IMR-90 (cell line): ENCODE measurements at regions not wholly inside any gene's neighbourhood (a gene's known extent, or its start where the extent isn't known, plus 50 kb on each side); places are given as distances from the start of the nearest gene placed in this dataset.

Experiments used
- ATAC-seq: fragments of 200-7000 bp; cut with Tn5 transposase; 2 replicates; pipeline ENCODE4 v1.9.1; 2020; ENCODE audit warnings: low read depth, mild to moderate bottlenecking, moderate library complexity
- BruUV-seq: library from RNA; stranded (reverse); fragments of 400-500 nt; replicated peaks from 2 replicates; lab custom pipeline; 2021; lab: Mats Ljungman, UMichigan
- CTCF ChIA-PET: fragments of 300-600 bp; formaldehyde crosslinking; extraction: SDS; loops from one replicate; lab custom pipeline; 2021; ENCODE audit warnings: antibody characterized with exemption; lab: Yijun Ruan, JAX
- POLR2A ChIA-PET: fragments of 300-600 bp; sonication (Branson Sonifier 250); formaldehyde crosslinking; loops from one replicate; lab custom pipeline; 2022; ENCODE audit warnings: antibody characterized with exemption; ENCODE audit not compliant: unreplicated experiment; lab: Charles Lee
- DNase-seq: peaks from one replicate; pipeline ENCODE4 v3.0.0; 2013
- H2AFZ ChIP-seq: replicated peaks from 2 replicates; pipeline ENCODE3; 2013; ENCODE audit warnings: low read length, mild to moderate bottlenecking; ENCODE audit not compliant: poor library complexity
- H2AK5ac ChIP-seq: 2 replicates; pipeline ENCODE4 v1.6.1; 2013; ENCODE audit warnings: low read depth, low read length, inconsistent platforms
- H2AK9ac ChIP-seq: replicated peaks from 2 replicates; pipeline ENCODE3; 2013; ENCODE audit warnings: mild to moderate bottlenecking, low read depth, low read length, moderate library complexity; ENCODE audit not compliant: poor library complexity
- H2BK120ac ChIP-seq: 2 replicates; pipeline ENCODE4 v1.6.1; 2013; ENCODE audit warnings: low read depth, low read length, inconsistent platforms
- H2BK15ac ChIP-seq: 3 replicates; pipeline ENCODE4 v1.6.1; 2013; ENCODE audit warnings: low read depth, low read length, inconsistent platforms
- H2BK20ac ChIP-seq: 2 replicates; pipeline ENCODE4 v1.6.1; 2013; ENCODE audit warnings: low read depth, mild to moderate bottlenecking, inconsistent platforms, low read length, moderate library complexity
- H2BK5ac ChIP-seq: 2 replicates; pipeline ENCODE4 v1.6.1; 2013; ENCODE audit warnings: mild to moderate bottlenecking, low read depth, low read length, inconsistent platforms; ENCODE audit not compliant: poor library complexity, severe bottlenecking
- H3K14ac ChIP-seq: replicated peaks from 2 replicates; pipeline ENCODE4 v1.6.1; 2013; ENCODE audit warnings: low read depth, low read length, inconsistent platforms
- H3K18ac ChIP-seq: 2 replicates; pipeline ENCODE4 v1.6.1; 2013; ENCODE audit warnings: low read depth, low read length, control low read depth
- H3K23ac ChIP-seq: 2 replicates; pipeline ENCODE4 v1.6.1; 2013; ENCODE audit warnings: low read depth, low read length, inconsistent platforms
- H3K27ac ChIP-seq: 2 replicates; pipeline ENCODE4 v1.5.1; 2013; ENCODE audit warnings: mild to moderate bottlenecking, control low read depth, low read length; ENCODE audit not compliant: insufficient read depth
- H3K27me3 ChIP-seq: 2 replicates; pipeline ENCODE4 v1.6.1; 2013; ENCODE audit warnings: low read length; ENCODE audit not compliant: control insufficient read depth, insufficient read depth
- H3K36me3 ChIP-seq: 2 replicates; pipeline ENCODE4 v1.6.1; 2013; ENCODE audit warnings: low read length, mixed read lengths; ENCODE audit not compliant: control insufficient read depth, insufficient read depth
- H3K4ac ChIP-seq: 2 replicates; pipeline ENCODE4 v1.6.1; 2013; ENCODE audit warnings: low read depth, low read length, inconsistent platforms
- H3K4me1 ChIP-seq: 2 replicates; pipeline ENCODE4 v1.6.1; 2013; ENCODE audit warnings: low read length, mixed read lengths; ENCODE audit not compliant: control insufficient read depth, insufficient read depth
- H3K4me2 ChIP-seq: 2 replicates; pipeline ENCODE4 v1.6.1; 2013; ENCODE audit warnings: low read depth, mild to moderate bottlenecking, control low read depth, low read length, moderate library complexity
- H3K4me3 ChIP-seq: 2 replicates; pipeline ENCODE4 v1.5.1; 2013; ENCODE audit warnings: low read depth, mild to moderate bottlenecking, control low read depth, low read length, moderate library complexity; ENCODE audit not compliant: insufficient read depth
- H3K56ac ChIP-seq: 2 replicates; pipeline ENCODE4 v1.6.1; 2013; ENCODE audit warnings: low read length, inconsistent platforms; ENCODE audit not compliant: insufficient read depth; ENCODE audit errors: extremely low read depth
- H3K79me1 ChIP-seq, 2 experiments: 2 replicates each; pipeline ENCODE4 v1.6.1; 2013; ENCODE audit warnings: low read length in 2 of 2, inconsistent platforms in 1 of 2, low read depth in 1 of 2
- H3K9ac ChIP-seq: 2 replicates; pipeline ENCODE4 v1.6.1; 2013; ENCODE audit warnings: low read depth, low read length, control low read depth
- H3K9me1 ChIP-seq: 2 replicates; pipeline ENCODE4 v1.6.1; 2013; ENCODE audit warnings: low read length, inconsistent platforms; ENCODE audit not compliant: insufficient read depth
- H3K9me3 ChIP-seq: 2 replicates; pipeline ENCODE4 v1.6.1; 2013; ENCODE audit warnings: low read length; ENCODE audit not compliant: control insufficient read depth, insufficient read depth
- H4K20me1 ChIP-seq: 2 replicates; pipeline ENCODE4 v1.6.1; 2013; ENCODE audit warnings: low read length, inconsistent platforms; ENCODE audit not compliant: insufficient read depth
- H4K5ac ChIP-seq: 2 replicates; pipeline ENCODE4 v1.6.1; 2013; ENCODE audit warnings: mild to moderate bottlenecking, low read depth, low read length, control low read depth
- H4K8ac ChIP-seq, 2 experiments: 2 replicates each; pipeline ENCODE4 v1.6.1; 2013; ENCODE audit warnings: low read depth in 2 of 2, low read length in 2 of 2, control low read depth in 1 of 2, inconsistent platforms in 1 of 2
- H4K91ac ChIP-seq: 2 replicates; pipeline ENCODE4 v1.6.1; 2013; ENCODE audit warnings: low read depth, low read length, inconsistent platforms; ENCODE audit not compliant: insufficient read depth
- CEBPB ChIP-seq: IDR thresholded peaks from 2 replicates; pipeline ENCODE4 v1.6.1; 2012; ENCODE audit warnings: low read depth, low read length, improper control_type of control experiment
- CHD1 ChIP-seq: IDR thresholded peaks from 2 replicates; pipeline ENCODE4 v1.6.1; 2012; ENCODE audit warnings: low read depth, low read length, improper control_type of control experiment
- MAFK ChIP-seq: IDR thresholded peaks from 2 replicates; pipeline ENCODE4 v1.6.1; 2012; ENCODE audit warnings: low read depth, low read length, improper control_type of control experiment
- NFE2L2 ChIP-seq: fragments of 150-350 bp; IDR thresholded peaks from 2 replicates; pipeline ENCODE4 v1.6.1; 2016; ENCODE audit warnings: low read depth, mild to moderate bottlenecking, low read length
- RAD21 ChIP-seq: IDR thresholded peaks from 2 replicates; pipeline ENCODE4 v1.6.1; 2012; ENCODE audit warnings: low read length, improper control_type of control experiment
- RCOR1 ChIP-seq: IDR thresholded peaks from 2 replicates; pipeline ENCODE4 v1.6.1; 2012; ENCODE audit warnings: mild to moderate bottlenecking, low read length, improper control_type of control experiment; ENCODE audit not compliant: insufficient replicate concordance
- RFX5 ChIP-seq: IDR thresholded peaks from 2 replicates; pipeline ENCODE4 v1.8.0; 2012; ENCODE audit warnings: low read depth, mild to moderate bottlenecking, low read length, moderate library complexity
- WGBS, 2 experiments: methylation state at CpG; one replicate each; pipeline versions ENCODE4 v1.1.5 to v1.1.7; 2013; ENCODE audit warnings: missing lambda C conversion rate in 2 of 2; ENCODE audit not compliant: insufficient read length in 1 of 2; ENCODE audit errors: extremely low coverage in 2 of 2; 5-methylcytosine and 5-hydroxymethylcytosine counted together
- dilution Hi-C: fragments of 300-500 bp; cut with HindIII; formaldehyde crosslinking; loops from one replicate; pipeline ENCODE4 v1.14.3; 2018; ENCODE audit warnings: low sequenced_read_pairs; ENCODE audit not compliant: unreplicated experiment
- in situ Hi-C: fragments of 300-500 bp; cut with MboI; formaldehyde crosslinking; loops from 3 replicates; pipeline ENCODE4 v1.14.3; 2019; ENCODE audit warnings: low sequenced_read_pairs, inconsistent platforms, mixed read lengths
- intact Hi-C: fragments of 100-400 bp; cut with micrococcal nuclease; formaldehyde crosslinking; loops from 2 replicates; pipeline ENCODE4 v1.10.0; 2022
- TF ChIP-seq, protein P1 (sequence below): fragments of 150-350 bp; IDR thresholded peaks from 2 replicates; pipeline ENCODE4 v1.6.1; 2016; ENCODE audit warnings: low read depth, mild to moderate bottlenecking, low read length, moderate library complexity, borderline replicate concordance
- TF ChIP-seq, protein P2 (sequence below): fragments of 150-350 bp; IDR thresholded peaks from 2 replicates; pipeline ENCODE4 v1.6.1; 2017; ENCODE audit warnings: mild to moderate bottlenecking, antibody characterized with exemption, low read length, low read depth
- TF ChIP-seq, protein P3 (sequence below): conservative IDR thresholded peaks from 2 replicates; pipeline ENCODE4 v1.5.1; 2012; ENCODE audit warnings: mild to moderate bottlenecking, low read depth, low read length, improper control_type of control experiment

- no peak overlapping the region for H3K4me3 ChIP-seq
- no peak overlapping the region for H3K9ac ChIP-seq
- H2BK20ac ChIP-seq: no peak overlapping the region
- DNase-seq (no peak), ATAC-seq (no peak)
- H3K27me3 ChIP-seq: no peaks in the 10 kb centered on the region
- H3K23ac ChIP-seq: no peak overlapping the region
- CTCF ChIA-PET: no interaction called here
- no peak overlapping the region for H2BK5ac ChIP-seq
- no peaks in the 10 kb centered on the region for H3K9me1 ChIP-seq
- no peak overlapping the region for H2BK15ac ChIP-seq
- H4K8ac ChIP-seq: no peak overlapping the region
- no peaks in the 10 kb centered on the region for H3K4me1 ChIP-seq
- no peak overlapping the region for H3K56ac ChIP-seq
- no peaks in the 10 kb centered on the region for H4K20me1 ChIP-seq
- WGBS, 2 experiments: no CpG with 5 or more reads among the region's 3 CpGs
- H3K9me3 ChIP-seq: peaks cover 3% of the 10 kb centered on the region
- intact Hi-C loops: no loop called here
- no peak overlapping the region for H2AK5ac ChIP-seq
- no peak overlapping the region for H2BK120ac ChIP-seq
- POLR2A ChIA-PET: no interaction called here
- H3K4ac ChIP-seq: no peak overlapping the region
- dilution Hi-C loops: no loop called here
- no peak overlapping the region for H3K27ac ChIP-seq
- H3K14ac ChIP-seq: no peak overlapping the region
- no peaks in the 10 kb centered on the region for H3K79me1 ChIP-seq
- no peak overlapping the region for H2AK9ac ChIP-seq
- no peak overlapping the region for H3K4me2 ChIP-seq
- in situ Hi-C loops: loop anchor here (25.0 kb wide), 1 partner anchor 1732 kb away; no protein-coding TSS in a partner anchor
- H3K18ac ChIP-seq: no peak overlapping the region
- H4K5ac ChIP-seq: no peak overlapping the region
- H2AFZ ChIP-seq: no peak overlapping the region
- no peak overlapping the region for H4K91ac ChIP-seq
- TF ChIP-seq, protein P1, sequence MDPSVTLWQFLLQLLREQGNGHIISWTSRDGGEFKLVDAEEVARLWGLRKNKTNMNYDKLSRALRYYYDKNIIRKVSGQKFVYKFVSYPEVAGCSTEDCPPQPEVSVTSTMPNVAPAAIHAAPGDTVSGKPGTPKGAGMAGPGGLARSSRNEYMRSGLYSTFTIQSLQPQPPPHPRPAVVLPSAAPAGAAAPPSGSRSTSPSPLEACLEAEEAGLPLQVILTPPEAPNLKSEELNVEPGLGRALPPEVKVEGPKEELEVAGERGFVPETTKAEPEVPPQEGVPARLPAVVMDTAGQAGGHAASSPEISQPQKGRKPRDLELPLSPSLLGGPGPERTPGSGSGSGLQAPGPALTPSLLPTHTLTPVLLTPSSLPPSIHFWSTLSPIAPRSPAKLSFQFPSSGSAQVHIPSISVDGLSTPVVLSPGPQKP: no peak
- TF ChIP-seq CEBPB (no peak), CHD1 (no peak), RAD21 (no peak), RFX5 (no peak), NFE2L2 (no peak), RCOR1 (no peak), MAFK (no peak)
- TF ChIP-seq, protein P2, sequence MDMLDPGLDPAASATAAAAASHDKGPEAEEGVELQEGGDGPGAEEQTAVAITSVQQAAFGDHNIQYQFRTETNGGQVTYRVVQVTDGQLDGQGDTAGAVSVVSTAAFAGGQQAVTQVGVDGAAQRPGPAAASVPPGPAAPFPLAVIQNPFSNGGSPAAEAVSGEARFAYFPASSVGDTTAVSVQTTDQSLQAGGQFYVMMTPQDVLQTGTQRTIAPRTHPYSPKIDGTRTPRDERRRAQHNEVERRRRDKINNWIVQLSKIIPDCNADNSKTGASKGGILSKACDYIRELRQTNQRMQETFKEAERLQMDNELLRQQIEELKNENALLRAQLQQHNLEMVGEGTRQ: no peak
- TF ChIP-seq, protein P3, sequence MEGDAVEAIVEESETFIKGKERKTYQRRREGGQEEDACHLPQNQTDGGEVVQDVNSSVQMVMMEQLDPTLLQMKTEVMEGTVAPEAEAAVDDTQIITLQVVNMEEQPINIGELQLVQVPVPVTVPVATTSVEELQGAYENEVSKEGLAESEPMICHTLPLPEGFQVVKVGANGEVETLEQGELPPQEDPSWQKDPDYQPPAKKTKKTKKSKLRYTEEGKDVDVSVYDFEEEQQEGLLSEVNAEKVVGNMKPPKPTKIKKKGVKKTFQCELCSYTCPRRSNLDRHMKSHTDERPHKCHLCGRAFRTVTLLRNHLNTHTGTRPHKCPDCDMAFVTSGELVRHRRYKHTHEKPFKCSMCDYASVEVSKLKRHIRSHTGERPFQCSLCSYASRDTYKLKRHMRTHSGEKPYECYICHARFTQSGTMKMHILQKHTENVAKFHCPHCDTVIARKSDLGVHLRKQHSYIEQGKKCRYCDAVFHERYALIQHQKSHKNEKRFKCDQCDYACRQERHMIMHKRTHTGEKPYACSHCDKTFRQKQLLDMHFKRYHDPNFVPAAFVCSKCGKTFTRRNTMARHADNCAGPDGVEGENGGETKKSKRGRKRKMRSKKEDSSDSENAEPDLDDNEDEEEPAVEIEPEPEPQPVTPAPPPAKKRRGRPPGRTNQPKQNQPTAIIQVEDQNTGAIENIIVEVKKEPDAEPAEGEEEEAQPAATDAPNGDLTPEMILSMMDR: no peak
- H3K36me3 ChIP-seq: no peaks in the 10 kb centered on the region
- no TSS peak for BruUV-seq
These were observed 393.5 kb downstream of the TMEM182 start for GRCh38 chr2:103155308-103155707.
